ENCODE measurements at regions not wholly inside any gene's neighbourhood (a gene's known extent, or its start where the extent isn't known, plus 50 kb on each side); places are given as distances from the start of the nearest gene placed in this dataset.

- CTCF ChIA-PET = interaction anchor here (0.6 kb wide), 1 partner anchor 211 kb away, joined by 4 read pairs; no protein-coding TSS in a partner anchor
- DNase-seq (ENCODE audit: low read depth in 1 of 2, low spot score in 1 of 2) (no peak), ATAC-seq (no peak), FAIRE-seq (no peak)
- POLR2A ChIA-PET = no interaction called here
- no peak for TF ChIP-seq NR3C1 (IDR thresholded peaks at IDR 0.05)
- TF ChIP-seq CEBPB (IDR thresholded peaks at IDR 0.05) = no peak
- no peak for TF ChIP-seq CTCF (IDR thresholded peaks at IDR 0.05)
- TF ChIP-seq POLR2AphosphoS2 (conservative IDR thresholded peaks at IDR 0.05; ENCODE audit: low read length) = no peak
- no peak for TF ChIP-seq NFE2L2 (conservative IDR thresholded peaks at IDR 0.05; ENCODE audit: low read length)
- no peak for TF ChIP-seq ZFP36 (IDR thresholded peaks at IDR 0.05; ENCODE audit: borderline replicate concordance, partially characterized antibody)
- no peak for TF ChIP-seq KDM5A (IDR thresholded peaks at IDR 0.05)
- no peak for TF ChIP-seq HES2 (IDR thresholded peaks at IDR 0.05)
- H3K4me1 ChIP-seq = no peaks in the 10 kb centered on the region
- no peaks in the 10 kb centered on the region for H3K9me3 ChIP-seq
- 2% methylated on average over 2 of the region's 2 CpGs for WGBS (ENCODE audit: missing lambda C conversion rate)
- H3K4me2 ChIP-seq = no peak overlapping the region
- no peak overlapping the region for H3K27ac ChIP-seq
- H3K4me3 ChIP-seq = no peak overlapping the region
Observed at GRCh38 chr18:25496544-25496943, 144.6 kb upstream of the ZNF521 start.

GRCh38 chr18:25495606-25496005, 143.6 kb upstream of the ZNF521 start:
- no peaks in the 10 kb centered on the region for H3K9me3 ChIP-seq
- WGBS (ENCODE audit: missing lambda C conversion rate) = 0% methylated on average over 1 of the region's 1 CpG
- no peaks in the 10 kb centered on the region for H3K4me1 ChIP-seq
- DNase-seq (ENCODE audit: low read depth in 1 of 2, low spot score in 1 of 2) = no peak
- ATAC-seq = no peak
- ChIA-PET CTCF (no interaction called here), POLR2A (no interaction called here)
- no peak for TF ChIP-seq EHF (CRISPR knock-in tag; IDR thresholded peaks at IDR 0.05)
- no peak for TF ChIP-seq POLR2AphosphoS2 (conservative IDR thresholded peaks at IDR 0.05; ENCODE audit: low read length)
- no peak for TF ChIP-seq MAFK (IDR thresholded peaks at IDR 0.05; ENCODE audit: partially characterized antibody)
- no peak for TF ChIP-seq ZFP36 (IDR thresholded peaks at IDR 0.05; ENCODE audit: borderline replicate concordance, partially characterized antibody)
- TF ChIP-seq REST (IDR thresholded peaks at IDR 0.05) = no peak
- no peak for TF ChIP-seq KDM1A (IDR thresholded peaks at IDR 0.05; ENCODE audit: low read depth)
- TF ChIP-seq NFE2L2 (conservative IDR thresholded peaks at IDR 0.05; ENCODE audit: low read length) = no peak
- TF ChIP-seq PHF8 (IDR thresholded peaks at IDR 0.05; ENCODE audit: borderline replicate concordance, low read depth) = no peak
- no peak for TF ChIP-seq FOSL2 (IDR thresholded peaks at IDR 0.05)
- TF ChIP-seq FOSL2 (CRISPR knock-in tag; IDR thresholded peaks at IDR 0.05) = no peak
- TF ChIP-seq HOXB13 (CRISPR knock-in tag; IDR thresholded peaks at IDR 0.05; ENCODE audit: low read depth) = no peak
- TF ChIP-seq CEBPB (IDR thresholded peaks at IDR 0.05) = no peak
- no peak overlapping the region for H3K4me2 ChIP-seq
- FAIRE-seq = no peak
- H3K4me3 ChIP-seq = no peak overlapping the region
- H3K27ac ChIP-seq = no peak overlapping the region

GRCh38 chr18:25494888-25495287, 142.9 kb upstream of the ZNF521 start:
- ATAC-seq (no peak), FAIRE-seq (no peak), DNase-seq (ENCODE audit: low read depth in 1 of 2, low spot score in 1 of 2) (no peak)
- Histone ChIP-seq H3K9me3 (no peaks in the 10 kb centered on the region), H3K27ac (no peak overlapping the region), H3K4me3 (no peak overlapping the region), H3K4me2 (no peak overlapping the region), H3K4me1 (no peaks in the 10 kb centered on the region)
- ChIA-PET CTCF (no interaction called here), POLR2A (no interaction called here)
- 0% methylated on average over 1 of the region's 1 CpG for WGBS (ENCODE audit: missing lambda C conversion rate)
- TF ChIP-seq BCL3 (IDR thresholded peaks at IDR 0.05) (no peak), NR3C1 (IDR thresholded peaks at IDR 0.05) (no peak), HOXA7 (CRISPR knock-in tag; IDR thresholded peaks at IDR 0.05) (no peak), EHF (CRISPR knock-in tag; IDR thresholded peaks at IDR 0.05) (no peak), CBX2 (IDR thresholded peaks at IDR 0.05; ENCODE audit: borderline replicate concordance, low read depth) (no peak), FOSL2 (IDR thresholded peaks at IDR 0.05) (no peak), FOSL2 (CRISPR knock-in tag; IDR thresholded peaks at IDR 0.05) (no peak), RARB (CRISPR knock-in tag; IDR thresholded peaks at IDR 0.05) (no peak), ATOH8 (CRISPR knock-in tag; IDR thresholded peaks at IDR 0.05; ENCODE audit: low read depth) (no peak), NPAS2 (CRISPR knock-in tag; IDR thresholded peaks at IDR 0.05; ENCODE audit: borderline replicate concordance) (no peak), PBX3 (IDR thresholded peaks at IDR 0.05) (no peak), HOXB5 (CRISPR knock-in tag; IDR thresholded peaks at IDR 0.05) (no peak), NFE2L2 (conservative IDR thresholded peaks at IDR 0.05; ENCODE audit: low read length) (no peak), JUNB (IDR thresholded peaks at IDR 0.05) (no peak), POLR2AphosphoS2 (conservative IDR thresholded peaks at IDR 0.05; ENCODE audit: low read length) (no peak)

Data from A549 (cell line).